Left lobe of liver (tissue), 2 donors: ENCODE measurements at regions not wholly inside any gene's neighbourhood (a gene's known extent, or its start where the extent isn't known, plus 50 kb on each side); places are given as distances from the start of the nearest gene placed in this dataset.

Source experiments
- ATAC-seq: fragments of 200-7000 bp; cut with Tn5 transposase; one replicate; pipeline ENCODE4 v1.9.1; 2020; ENCODE audit warnings: mild to moderate bottlenecking, moderate library complexity
- DNase-seq: peaks from one replicate; pipeline ENCODE4 v3.0.0-alpha.2; 2020; ENCODE audit warnings: low spot score
- donor health status: DM: no; HTN: no; CAD: no; lungs with moderate emphysema.
- donor health status: DM: no; HTN: yes; CAD: no.

DNA sequence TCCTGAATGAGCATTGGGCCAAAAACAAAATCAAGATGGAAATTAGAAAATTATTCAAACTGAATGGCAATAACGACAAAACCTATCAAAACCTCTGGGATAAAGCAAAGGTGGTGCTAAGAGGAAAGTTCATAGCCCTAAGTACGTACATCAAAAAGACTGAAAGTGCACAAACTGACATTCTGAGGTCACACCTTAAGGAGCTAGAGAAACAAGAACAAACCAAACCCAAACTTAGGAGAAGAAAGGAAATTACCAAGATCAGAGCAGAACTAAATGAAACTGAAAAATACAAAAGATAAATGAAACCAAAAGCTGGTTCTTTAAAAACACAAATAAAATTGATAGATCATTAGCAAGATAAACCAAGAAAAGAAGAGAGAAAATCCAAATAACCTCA, 1543.5 kb upstream of the ACVR2A start:
- no peak for ATAC-seq
- no peak for DNase-seq

DNA sequence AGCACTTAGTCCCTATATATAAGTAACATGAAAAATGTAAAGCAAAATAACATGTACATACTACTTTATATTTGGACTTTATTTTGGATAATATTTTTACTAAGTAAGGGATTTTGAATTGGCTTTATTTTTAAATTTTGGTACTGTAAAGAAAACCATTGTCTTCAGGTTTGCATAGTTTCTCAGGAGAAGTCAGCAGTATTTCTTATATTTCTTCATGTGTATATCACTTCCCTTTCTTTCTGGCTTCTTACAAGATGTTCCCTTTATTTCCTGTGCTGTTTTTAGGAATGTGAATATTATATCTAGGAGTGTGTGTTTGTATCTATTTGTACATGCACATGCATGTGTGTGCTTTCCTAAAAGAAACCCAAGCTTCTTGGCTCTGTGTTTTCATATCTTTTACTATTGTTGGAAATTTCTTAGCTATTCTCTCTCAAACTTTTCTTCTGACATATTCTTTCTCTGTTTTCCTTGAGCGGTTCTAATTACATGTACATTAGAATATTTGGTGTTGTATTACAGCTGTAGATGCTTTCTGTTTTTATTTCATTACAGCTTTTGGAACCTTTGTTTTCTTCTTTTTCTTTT, 1549.7 kb upstream of the ACVR2A start:
- DNase-seq: no peak
- ATAC-seq: no peak

DNA sequence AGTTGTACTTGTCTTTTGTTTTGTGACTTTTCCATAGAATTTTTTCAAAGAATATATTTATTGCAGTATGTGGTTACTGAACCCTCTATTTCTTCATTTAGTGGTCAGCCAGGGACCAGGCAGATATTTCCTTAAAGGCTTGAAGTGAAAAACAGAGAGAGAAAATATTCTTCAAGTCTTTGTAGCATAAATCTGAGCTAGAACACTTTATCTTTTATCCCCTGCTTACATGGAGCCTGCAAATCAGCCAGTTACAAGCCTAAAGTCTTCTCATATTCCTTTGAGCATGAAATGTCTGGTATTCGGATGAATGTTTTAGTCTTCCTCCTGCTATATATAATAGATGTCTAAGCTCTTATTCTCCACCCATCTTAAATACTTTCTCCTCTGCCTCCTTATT, 1557.5 kb upstream of the ACVR2A start:
- ATAC-seq: no peak
- DNase-seq: no peak

DNA sequence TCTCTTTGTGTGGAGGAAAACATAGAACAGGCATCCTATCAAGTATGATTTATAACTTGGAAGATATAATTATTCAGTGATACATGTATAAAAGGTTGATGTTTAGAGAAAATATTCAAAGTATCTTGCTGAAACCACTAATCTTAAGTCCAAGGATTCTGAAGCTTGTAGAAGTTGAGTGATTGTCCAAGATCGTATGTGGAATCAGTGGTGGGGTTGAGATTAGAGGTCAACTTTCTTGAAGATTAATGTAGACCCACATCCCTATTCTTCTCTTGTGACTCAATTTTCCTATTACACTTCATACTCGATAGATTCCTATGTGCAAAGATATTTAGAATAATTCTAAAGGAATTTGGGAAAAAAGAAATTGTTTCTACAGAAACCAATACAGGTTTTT, 1565.9 kb upstream of the ACVR2A start:
- ATAC-seq: no peak
- DNase-seq: no peak

DNA sequence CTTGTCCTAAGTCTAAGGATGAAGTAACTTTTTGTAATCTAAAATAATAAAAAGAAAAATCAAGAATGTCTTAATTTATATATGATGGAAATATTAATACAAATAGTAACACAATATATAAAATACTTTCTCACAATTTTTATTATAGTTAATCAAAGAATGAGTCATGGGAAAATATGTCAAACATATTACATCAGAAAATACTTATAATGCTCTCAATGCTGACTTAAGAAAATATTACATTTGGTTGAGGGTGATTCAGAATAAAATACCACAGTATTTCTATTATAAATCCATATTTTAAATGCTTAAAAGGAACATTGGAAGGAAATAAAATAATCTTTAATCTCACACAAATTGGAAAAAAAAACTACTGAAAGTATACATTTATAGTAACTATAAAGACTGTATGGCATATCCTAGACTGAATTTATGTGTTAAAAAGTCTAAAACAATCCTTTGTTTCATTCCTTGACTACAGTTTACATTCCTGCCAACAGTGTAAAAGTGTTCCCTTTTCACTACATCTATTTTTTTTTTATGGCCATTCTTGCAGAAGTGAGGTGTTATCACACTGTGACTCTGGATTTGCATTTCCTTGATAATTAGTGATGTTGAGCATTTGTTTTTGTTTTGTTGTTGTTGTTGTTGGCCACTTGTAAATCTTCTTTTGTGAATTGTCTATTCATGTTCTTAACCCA, 1573.5 kb upstream of the ACVR2A start:
- ATAC-seq (no peak), DNase-seq (no peak)

DNA sequence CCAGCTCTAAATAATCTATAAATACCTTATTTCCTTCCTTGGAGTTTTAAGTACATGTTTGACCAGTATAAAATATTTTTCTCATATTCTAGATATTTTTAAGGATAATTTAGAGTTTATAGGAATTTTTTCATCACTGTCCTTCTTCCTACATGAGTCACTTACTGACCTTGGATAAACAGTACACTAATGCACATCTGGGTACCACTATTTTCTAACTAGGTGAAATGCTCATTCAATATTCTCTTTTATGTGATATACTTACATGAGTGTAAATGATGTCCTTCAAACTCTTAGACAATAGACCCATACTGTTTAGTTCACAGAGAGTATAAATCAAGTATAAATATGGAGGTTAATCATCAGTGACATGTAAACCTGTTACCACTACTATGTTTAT, 1574.2 kb upstream of the ACVR2A start:
- DNase-seq (no peak), ATAC-seq (no peak)

DNA sequence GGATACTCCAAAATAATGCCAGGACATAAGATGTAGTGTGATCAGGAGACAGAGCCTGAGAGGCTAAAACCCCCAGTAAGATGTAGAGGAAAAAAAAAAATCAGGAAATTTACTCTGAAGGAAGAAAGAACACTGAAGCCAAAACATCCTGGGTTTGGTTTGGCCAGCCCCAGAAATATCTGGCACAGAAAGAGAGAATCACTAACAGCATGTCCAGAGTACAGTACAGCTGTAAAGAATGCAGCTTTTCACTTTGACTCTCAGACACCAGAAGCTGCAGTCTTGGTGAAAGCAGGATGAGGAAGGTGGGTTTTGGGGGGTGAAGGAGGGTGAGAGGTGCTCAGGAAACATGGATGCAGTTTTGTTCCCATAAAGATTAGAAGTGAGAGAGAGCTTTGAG, 1577.7 kb upstream of the ACVR2A start:
- DNase-seq (no peak), ATAC-seq (no peak)

DNA sequence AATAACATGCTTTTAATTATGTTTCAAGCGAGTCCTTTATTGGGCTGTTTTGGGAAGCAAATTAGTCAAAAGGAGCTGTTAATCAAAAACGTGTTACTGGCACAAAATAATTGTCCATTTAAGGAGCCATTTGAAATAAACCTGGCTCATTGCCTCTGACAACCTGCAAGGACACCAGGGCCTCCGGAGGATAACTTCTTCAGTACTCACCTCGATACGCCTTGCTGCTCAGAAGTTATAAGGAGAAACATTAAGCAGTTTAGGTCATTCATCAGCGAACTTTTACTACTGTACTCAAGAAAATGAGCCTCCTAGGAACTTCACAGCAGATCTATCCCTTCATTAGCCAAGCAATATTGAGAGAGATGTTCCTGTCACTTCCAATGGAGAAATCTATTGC, 1579.2 kb upstream of the ACVR2A start:
- DNase-seq (no peak), ATAC-seq (no peak)

DNA sequence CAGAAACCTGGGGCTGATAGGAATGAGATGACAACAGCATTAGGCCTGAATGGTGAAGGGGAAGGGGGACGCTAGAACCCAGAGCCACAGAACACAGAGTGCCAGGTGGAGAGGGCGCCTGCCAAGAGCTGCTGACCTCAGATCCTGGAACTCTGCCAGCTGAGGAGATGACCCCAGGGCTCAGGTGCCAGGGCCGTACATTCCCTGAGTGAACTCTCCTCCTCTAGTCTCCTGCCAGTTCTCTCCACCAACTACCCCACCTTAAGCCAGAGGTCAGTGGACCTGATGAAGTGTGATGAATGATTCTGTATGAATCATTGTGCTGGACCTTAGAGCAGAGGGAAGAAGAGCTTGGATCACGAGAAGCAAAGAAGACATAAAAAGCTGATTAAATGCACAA, 1582.2 kb upstream of the ACVR2A start:
- peak; percentile 68 for ATAC-seq
- peak; percentile 49 for DNase-seq

DNA sequence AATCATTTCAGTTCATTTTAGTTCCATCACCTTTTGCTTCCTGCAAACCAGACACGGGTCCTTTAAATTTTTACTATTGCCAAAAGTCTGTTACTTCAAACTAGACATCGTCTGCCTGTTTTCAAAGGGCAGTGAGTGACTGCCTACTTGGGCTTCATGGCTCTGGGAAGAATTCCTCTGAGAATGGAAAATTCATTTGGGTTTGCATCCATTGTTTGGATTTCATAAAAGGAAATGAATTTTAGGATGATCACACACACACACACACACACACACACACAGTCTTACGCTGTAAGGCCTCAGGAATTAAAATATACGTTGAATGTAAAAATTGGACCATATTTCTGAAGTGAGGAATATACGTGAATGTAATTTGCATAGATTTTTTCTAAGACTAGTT, 1584.3 kb upstream of the ACVR2A start:
- DNase-seq (no peak), ATAC-seq (no peak)

DNA sequence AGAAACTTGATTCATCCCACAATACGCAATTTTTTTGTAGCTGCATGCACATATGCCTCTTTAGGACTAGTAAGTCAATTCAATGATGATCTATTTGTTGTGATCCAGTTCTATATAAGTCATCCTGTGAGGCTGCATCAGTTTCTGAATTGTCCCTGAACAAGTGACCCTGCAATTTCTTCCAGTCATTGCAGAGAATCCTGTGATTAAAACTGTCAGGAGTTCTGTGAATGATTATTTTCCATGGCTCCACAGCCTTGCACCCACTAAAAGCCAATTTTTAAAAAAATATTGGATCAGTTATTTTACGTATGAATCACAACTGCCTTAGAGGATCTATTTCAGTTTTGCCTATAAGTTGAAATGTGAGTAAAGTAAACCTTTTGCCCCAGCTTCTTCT, 1585.0 kb upstream of the ACVR2A start:
- ATAC-seq (no peak), DNase-seq (no peak)

DNA sequence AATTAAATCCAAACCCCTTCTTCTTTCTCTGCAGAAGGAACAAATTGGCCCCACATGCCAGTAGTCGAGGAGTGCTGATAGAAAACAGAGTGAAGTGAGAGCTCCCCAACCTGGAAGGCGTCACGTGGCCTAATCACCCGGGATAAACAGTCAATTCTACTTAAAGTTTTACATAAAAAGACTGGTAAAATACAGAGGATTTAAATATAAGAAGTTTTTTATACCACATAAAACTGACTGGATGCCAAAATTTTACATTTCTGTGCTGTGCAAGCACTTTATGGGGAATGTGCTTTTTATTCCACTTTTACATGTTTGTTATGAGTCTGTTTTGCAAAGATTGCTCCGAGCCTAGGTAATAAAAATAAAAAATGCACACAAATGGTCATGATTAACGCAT, 1586.8 kb upstream of the ACVR2A start:
- DNase-seq (no peak), ATAC-seq (no peak)

DNA sequence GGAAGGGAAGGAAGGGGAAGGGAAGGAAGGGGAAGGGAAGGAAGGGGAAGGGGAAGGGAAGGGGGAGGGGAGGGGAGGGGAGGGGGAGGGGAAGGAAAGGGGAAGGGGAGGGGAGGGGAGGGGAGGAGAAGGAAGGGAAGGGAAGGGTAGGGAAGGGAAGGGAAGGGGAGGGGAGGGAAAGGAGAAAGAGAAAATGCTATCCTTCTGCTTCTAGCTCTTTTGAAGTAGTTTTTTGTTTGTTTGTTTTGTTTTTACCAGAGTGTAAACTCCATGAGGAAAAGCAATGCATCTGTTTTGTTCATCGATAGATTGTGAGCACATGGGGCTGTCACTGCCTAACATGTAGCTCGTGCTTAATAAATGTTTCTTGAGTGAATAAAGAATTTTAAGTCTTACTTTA, 1592.7 kb upstream of the ACVR2A start:
- DNase-seq: no peak
- ATAC-seq: no peak

DNA sequence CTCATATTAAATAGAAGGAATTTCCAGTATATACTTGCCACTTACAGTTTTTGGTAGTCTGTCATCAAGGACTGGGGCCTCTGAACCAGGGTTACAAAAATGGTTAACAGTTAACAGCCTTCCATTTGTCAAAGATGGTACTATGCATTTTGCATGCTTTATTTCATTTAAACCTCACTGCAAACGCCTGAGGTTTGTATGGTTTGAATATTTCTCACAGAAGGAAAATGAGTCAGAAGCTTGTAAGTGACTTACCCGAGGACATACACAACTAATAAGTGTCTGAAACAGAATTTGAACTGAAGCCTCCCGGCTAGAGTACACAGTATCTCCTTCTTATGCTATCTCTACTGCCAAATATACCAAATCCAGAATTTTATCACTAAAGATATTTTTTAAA, 1593.5 kb upstream of the ACVR2A start:
- DNase-seq: no peak
- no peak for ATAC-seq

DNA sequence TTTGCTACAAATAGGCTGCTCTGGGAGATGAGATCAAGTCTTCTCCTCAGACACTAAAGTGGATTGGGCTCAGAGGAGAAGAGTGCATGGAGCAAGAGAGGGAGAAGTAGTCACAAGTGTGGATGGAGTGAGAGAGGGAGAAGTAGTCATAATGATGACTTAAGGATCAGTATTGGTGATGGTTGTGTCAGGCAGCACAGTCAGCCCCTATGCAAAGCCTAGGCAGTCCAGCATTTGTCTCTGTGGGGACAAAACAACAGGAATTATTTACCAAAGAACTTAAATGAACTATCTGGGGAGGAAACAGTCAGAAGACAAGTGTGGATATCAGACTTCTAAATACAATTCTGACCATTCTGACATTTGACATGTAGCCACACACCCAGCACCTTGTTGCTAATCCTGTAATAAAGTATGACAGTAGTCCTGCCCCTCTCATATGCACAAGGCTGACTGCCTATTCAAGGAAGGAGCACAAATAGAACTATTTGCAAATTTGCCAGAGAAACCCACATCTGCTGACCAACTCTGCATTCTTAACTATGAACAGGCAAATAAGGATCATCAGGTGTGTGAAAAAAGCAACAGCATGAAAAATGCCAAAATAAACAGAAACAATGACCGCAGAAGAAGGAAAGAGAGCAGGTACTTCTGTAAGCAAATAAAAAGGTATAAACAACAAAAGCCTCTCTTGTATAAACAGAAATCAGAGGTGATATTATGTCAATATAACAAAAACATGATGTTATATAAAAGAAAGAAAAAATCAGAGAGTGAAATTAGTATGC, 1597.9 kb upstream of the ACVR2A start:
- DNase-seq (no peak), ATAC-seq (peak; percentile 40)

DNA sequence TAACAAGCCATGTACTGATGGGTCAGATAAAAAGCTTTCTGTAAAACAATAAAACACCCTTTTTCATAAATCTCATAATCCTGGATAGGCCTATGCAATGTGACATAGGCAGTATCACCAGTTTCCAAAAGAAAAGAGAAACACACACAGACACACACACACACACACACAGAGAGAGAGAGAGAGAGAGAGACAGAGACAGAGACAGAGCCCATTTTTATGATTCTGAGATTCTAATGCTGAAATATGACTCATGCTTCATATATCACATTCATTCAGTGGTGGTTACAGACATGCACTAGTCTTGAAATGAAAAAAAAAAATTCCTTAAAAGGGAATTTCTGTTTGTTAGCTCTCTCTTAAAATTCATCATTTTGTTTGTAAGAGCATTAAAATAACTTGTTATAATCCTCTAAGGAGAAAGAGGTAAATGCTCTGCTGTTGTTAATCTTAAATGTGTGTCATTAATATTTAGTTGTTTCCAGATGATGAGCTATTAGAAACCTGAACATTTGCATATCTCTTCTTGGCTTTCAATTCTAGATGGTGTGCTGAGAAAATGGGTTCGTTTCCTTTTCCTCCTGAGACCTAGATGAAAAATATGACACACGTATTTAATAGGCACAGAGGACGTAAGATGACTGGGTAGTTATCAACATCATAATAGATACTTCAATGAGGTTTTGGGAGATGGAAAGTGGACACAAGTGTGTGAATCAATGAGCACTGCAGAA, 1598.7 kb upstream of the ACVR2A start:
- no peak for ATAC-seq
- DNase-seq: no peak

DNA sequence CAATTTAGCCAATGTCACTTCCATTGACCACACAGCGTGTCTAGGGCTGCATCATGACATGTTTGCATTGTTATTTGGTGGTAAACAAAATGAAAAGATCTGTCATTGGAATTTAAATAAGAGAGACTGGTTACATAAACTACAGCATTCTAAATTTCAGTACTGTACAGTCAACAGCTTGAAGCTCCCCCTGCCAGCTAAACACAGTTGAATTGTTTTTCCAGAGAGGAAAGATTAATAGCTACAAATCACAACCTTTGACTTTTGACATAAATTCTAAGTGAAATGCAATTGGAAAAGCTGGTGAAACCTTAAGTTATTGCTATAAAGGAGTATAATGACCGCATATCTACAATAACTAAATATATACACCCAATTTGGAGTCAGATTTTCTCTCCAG, 1600.0 kb upstream of the ACVR2A start:
- ATAC-seq (no peak), DNase-seq (no peak)

DNA sequence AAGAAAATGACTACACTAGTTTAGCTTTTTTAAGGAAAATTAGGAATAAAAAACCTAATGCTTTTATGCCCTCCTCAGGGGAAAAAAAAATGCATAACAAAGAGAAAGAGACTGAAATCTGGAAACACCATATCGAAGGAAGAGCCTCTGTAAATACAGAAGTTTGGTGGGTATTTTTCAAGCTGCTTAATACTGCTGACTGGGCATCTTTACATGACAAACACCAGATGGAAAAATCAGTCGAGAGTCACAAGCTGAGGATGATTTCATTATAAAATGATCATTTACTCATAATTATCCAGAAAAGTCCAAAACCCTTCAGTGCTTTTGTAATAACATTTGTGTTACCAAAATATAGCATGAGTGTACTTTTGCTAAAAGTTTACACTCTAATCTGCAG, 1600.7 kb upstream of the ACVR2A start:
- no peak for DNase-seq
- ATAC-seq: no peak

DNA sequence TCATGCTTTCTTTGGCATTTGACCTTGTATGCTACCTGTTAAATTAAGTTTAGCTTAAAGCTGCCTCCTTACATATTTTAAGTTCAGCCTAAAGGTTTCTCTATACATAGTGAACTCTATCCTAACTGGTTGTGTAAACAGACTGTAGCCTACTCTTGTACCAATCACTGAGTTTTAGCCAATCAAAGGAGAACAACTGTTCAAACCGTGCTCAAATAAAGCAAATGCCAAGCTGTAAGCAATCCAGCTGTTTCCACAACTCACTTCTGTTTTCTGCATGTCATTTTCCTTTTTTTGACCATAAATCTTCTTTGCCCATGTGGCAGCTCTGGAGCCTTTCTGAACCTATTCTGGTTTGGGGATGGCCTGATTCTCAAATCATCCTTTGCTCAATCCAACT, 1603.8 kb upstream of the ACVR2A start:
- no peak for DNase-seq
- ATAC-seq: peak; percentile 65

DNA sequence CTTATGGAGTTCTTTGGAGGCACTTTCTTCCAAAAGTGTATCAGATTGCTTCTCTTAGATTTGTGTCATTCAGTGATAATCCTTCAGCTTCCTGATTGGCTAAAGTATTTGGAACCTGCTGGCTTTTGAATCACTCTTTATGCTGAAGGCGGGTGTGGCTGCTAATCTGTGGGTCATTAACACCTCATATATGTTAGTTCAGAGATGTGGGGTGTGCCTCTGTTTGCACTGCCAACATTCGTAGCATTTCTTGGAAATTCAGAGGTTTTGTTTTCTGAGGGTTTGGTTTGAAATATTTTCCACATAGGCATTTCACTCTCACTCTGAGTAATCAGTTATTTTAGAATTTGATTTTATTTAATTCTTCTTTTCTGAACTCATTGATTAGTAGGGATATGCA, 1604.4 kb upstream of the ACVR2A start:
- DNase-seq (no peak), ATAC-seq (no peak)

DNA sequence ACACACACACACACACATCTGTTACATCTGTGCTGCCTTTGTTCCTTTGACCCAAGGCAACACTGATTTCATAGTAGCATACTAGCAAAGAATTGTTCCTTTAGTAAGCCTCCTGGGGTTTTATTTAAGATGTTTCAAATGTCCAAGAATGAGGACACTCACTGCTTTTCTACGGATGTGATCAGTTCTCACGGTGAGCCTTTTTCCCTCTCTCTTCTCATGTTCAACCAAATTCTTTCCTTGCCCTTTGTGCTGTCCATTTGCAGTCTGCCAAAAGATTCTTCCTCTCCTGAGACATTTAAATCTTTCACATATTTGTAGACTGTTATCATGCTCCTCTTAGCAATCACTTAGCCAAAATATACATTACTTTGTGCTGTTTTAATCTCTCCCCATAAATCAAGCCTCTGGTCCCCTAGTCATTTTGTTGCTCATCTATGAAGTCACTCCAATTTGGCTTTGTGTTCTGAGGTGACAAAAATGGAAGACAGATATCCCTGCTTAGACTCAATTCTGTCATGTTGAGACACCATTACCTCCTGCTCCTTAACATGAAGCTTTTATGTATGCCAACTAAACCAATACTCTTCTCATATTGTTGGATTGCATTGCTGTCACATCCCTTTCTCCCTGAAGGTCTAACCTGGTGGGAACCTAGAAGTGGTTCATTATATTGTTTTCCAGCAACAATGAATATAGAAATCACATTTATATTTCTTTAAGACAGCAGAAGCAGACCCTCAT, 1605.3 kb upstream of the ACVR2A start:
- DNase-seq (no peak), ATAC-seq (no peak)
